DOHH2 (cell line): ENCODE measurements at regions not wholly inside any gene's neighbourhood (a gene's known extent, or its start where the extent isn't known, plus 50 kb on each side); places are given as distances from the start of the nearest gene placed in this dataset.
A peak's percentile ranks its signal among the peaks of the same experiment; 100 is the strongest.

Source experiments
- H3F3A ChIP-seq: fragments of 200-600 bp; sonication (generic), shearing (Covaris generic); 2 replicates; pipeline ENCODE4 v1.6.0; 2016; ENCODE audit warnings: antibody characterized with exemption, mild to moderate bottlenecking; ENCODE audit not compliant: control insufficient read depth, insufficient read depth
- H3K27ac ChIP-seq: fragments of 200-600 bp; sonication (generic); 2 replicates; pipeline ENCODE4 v1.5.1; 2014; ENCODE audit warnings: low read depth, mild to moderate bottlenecking, low read length, moderate library complexity
- H3K27me3 ChIP-seq: fragments of 200-600 bp; sonication (generic); 2 replicates; pipeline ENCODE4 v1.6.1; 2014; ENCODE audit warnings: mild to moderate bottlenecking, low read length, mixed read lengths; ENCODE audit not compliant: control insufficient read depth
- H3K36me3 ChIP-seq: fragments of 200-600 bp; sonication (generic); 2 replicates; pipeline ENCODE4 v1.6.1; 2014; ENCODE audit warnings: mild to moderate bottlenecking, low read length, moderate library complexity, mixed read lengths; ENCODE audit not compliant: control insufficient read depth
- H3K4me1 ChIP-seq: fragments of 200-600 bp; sonication (generic); 2 replicates; pipeline ENCODE4 v1.6.1; 2014; ENCODE audit warnings: mild to moderate bottlenecking, low read length, mixed read lengths; ENCODE audit not compliant: control insufficient read depth
- H3K4me2 ChIP-seq: fragments of 200-600 bp; sonication (generic); 2 replicates; pipeline ENCODE4 v1.6.0; 2014; ENCODE audit warnings: mild to moderate bottlenecking, low read length, moderate library complexity
- H3K4me3 ChIP-seq: fragments of 200-600 bp; sonication (generic); 2 replicates; pipeline ENCODE4 v1.5.1; 2014; ENCODE audit warnings: mild to moderate bottlenecking, low read length, mixed read lengths
- H3K79me2 ChIP-seq: fragments of 200-600 bp; sonication (generic); 2 replicates; pipeline ENCODE4 v1.6.1; 2014; ENCODE audit warnings: mild to moderate bottlenecking, low read length, mixed read lengths; ENCODE audit not compliant: control insufficient read depth
- H3K9me2 ChIP-seq: fragments of 200-600 bp; sonication (generic); replicated peaks from 2 replicates; pipeline ENCODE4 v1.6.1; 2014; ENCODE audit warnings: mild to moderate bottlenecking, low read length, mixed read lengths; ENCODE audit not compliant: control insufficient read depth
- H3K9me3 ChIP-seq: fragments of 200-600 bp; sonication (generic); 2 replicates; pipeline ENCODE4 v1.6.1; 2014; ENCODE audit warnings: antibody characterized with exemption, low read length, mixed read lengths; ENCODE audit not compliant: control insufficient read depth, insufficient read depth
- H4K20me1 ChIP-seq: fragments of 200-600 bp; sonication (generic); 2 replicates; pipeline ENCODE4 v1.6.0; 2014; ENCODE audit warnings: low read depth, mild to moderate bottlenecking, antibody characterized with exemption, low read length, moderate library complexity; ENCODE audit not compliant: control insufficient read depth, insufficient read depth
- CTCF ChIP-seq: fragments of 200-600 bp; sonication (generic); IDR thresholded peaks from one replicate; pipeline ENCODE4 v1.5.1; 2014; ENCODE audit warnings: antibody characterized with exemption, mild to moderate bottlenecking, low read depth, low read length; ENCODE audit not compliant: poor library complexity, severe bottlenecking
- EZH2phosphoT487 ChIP-seq: fragments of 200-600 bp; sonication (generic); IDR thresholded peaks from 2 replicates; pipeline ENCODE4 v1.6.1; 2017; ENCODE audit warnings: borderline replicate concordance, mild to moderate bottlenecking, antibody characterized with exemption, low read length, moderate library complexity, mixed read lengths

- Histone ChIP-seq H3K9me2 (no peaks in the 10 kb centered on the region), H4K20me1 (no peaks in the 10 kb centered on the region), H3K27ac (no peak overlapping the region), H3K9me3 (peaks cover 8% of the 10 kb centered on the region; the same call in 1 of the 2 replicates), H3K4me2 (no peak overlapping the region), H3K27me3 (no peaks in the 10 kb centered on the region), H3K79me2 (peaks cover 4% of the 10 kb centered on the region), H3K36me3 (peaks cover 35% of the 10 kb centered on the region), H3K4me1 (peaks cover 13% of the 10 kb centered on the region), H3F3A (no peaks in the 10 kb centered on the region), H3K4me3 (no peak overlapping the region)
- no peak for TF ChIP-seq EZH2phosphoT487
- TF ChIP-seq CTCF = peak; percentile 40
Observed at GRCh38 chr19:27776020-27776419, 1436.9 kb downstream of the UQCRFS1 start.

GRCh38 chr19:27775395-27775794 lies 1437.6 kb downstream of the UQCRFS1 start:
- Histone ChIP-seq H3K27me3 (no peaks in the 10 kb centered on the region), H3K27ac (no peak overlapping the region), H4K20me1 (no peaks in the 10 kb centered on the region), H3K79me2 (peaks cover under 1% of the 10 kb centered on the region), H3K9me3 (peaks cover 8% of the 10 kb centered on the region; the same call in 1 of the 2 replicates), H3F3A (no peaks in the 10 kb centered on the region), H3K4me2 (no peak overlapping the region), H3K36me3 (peaks cover 33% of the 10 kb centered on the region), H3K4me3 (no peak overlapping the region), H3K9me2 (no peaks in the 10 kb centered on the region), H3K4me1 (peaks cover 8% of the 10 kb centered on the region)
- TF ChIP-seq CTCF = no peak
- no peak for TF ChIP-seq EZH2phosphoT487

GRCh38 chr19:27774827-27775226 lies 1438.1 kb downstream of the UQCRFS1 start:
- Histone ChIP-seq H3K9me2 (no peaks in the 10 kb centered on the region), H3K27ac (no peak overlapping the region)
- TF ChIP-seq EZH2phosphoT487 (no peak), CTCF (peak; percentile 54)

GRCh38 chr19:27774337-27774736 lies 1438.6 kb downstream of the UQCRFS1 start:
- Histone ChIP-seq H3K9me2 (no peaks in the 10 kb centered on the region), H3K4me2 (no peak overlapping the region), H3K27me3 (no peaks in the 10 kb centered on the region), H3F3A (no peaks in the 10 kb centered on the region), H4K20me1 (no peaks in the 10 kb centered on the region), H3K4me1 (no peaks in the 10 kb centered on the region), H3K79me2 (no peaks in the 10 kb centered on the region), H3K36me3 (peaks cover 32% of the 10 kb centered on the region), H3K4me3 (no peak overlapping the region), H3K9me3 (peaks cover 8% of the 10 kb centered on the region; the same call in 1 of the 2 replicates), H3K27ac (no peak overlapping the region)
- no peak for TF ChIP-seq EZH2phosphoT487

More at GRCh38 chr19:27774827-27775226, 1438.1 kb downstream of the UQCRFS1 start:
- H3K36me3 ChIP-seq = peaks cover 32% of the 10 kb centered on the region
- no peaks in the 10 kb centered on the region for H3F3A ChIP-seq
- no peak overlapping the region for H3K4me3 ChIP-seq
- H3K27me3 ChIP-seq = no peaks in the 10 kb centered on the region
- H3K4me1 ChIP-seq = peaks cover 2% of the 10 kb centered on the region
- H4K20me1 ChIP-seq = no peaks in the 10 kb centered on the region
- no peaks in the 10 kb centered on the region for H3K79me2 ChIP-seq
- H3K9me3 ChIP-seq = peaks cover 8% of the 10 kb centered on the region; the same call in 1 of the 2 replicates
- H3K4me2 ChIP-seq = no peak overlapping the region
